Fibroblast of mammary gland (primary cell): ENCODE measurements at regions not wholly inside any gene's neighbourhood (a gene's known extent, or its start where the extent isn't known, plus 50 kb on each side); places are given as distances from the start of the nearest gene placed in this dataset.
"Not testable (repeated sequence)": the region's sequence is repeated elsewhere in the genome, so short reads cannot be mapped to it uniquely, and the experiment has no call there.

Experiments used
- DNase-seq: peaks from one replicate; pipeline ENCODE4 v3.0.0-alpha.2; 2010; ENCODE audit warnings: low read depth
- H3K4me3 ChIP-seq: 2 replicates; pipeline ENCODE4 v1.5.1; 2011; ENCODE audit warnings: low read depth, mild to moderate bottlenecking, low read length, moderate library complexity; ENCODE audit not compliant: control insufficient read depth
- CTCF ChIP-seq: conservative IDR thresholded peaks from 2 replicates; pipeline ENCODE4 v1.5.1; 2011; ENCODE audit warnings: low read depth, low read length, inconsistent platforms; ENCODE audit not compliant: control insufficient read depth, insufficient read depth

DNA sequence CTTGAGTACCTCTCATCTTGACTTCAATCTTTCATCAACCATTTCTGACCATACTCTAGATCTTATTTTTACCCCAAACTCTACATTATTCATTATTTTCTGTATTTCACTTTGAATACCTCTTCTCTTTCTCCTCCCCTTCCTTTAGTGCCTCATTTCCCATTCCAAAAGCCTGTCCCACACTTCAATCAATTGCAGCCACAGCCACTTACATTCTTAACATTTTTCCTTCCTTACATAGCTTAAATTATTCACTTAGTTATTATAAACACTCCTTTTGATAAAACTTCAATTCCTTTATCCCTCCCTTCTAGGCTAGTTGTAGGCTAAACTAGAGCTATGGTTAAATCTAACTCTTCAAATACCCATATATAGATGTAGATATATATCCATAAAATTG lies 344.0 kb downstream of the PRR16 start:
- DNase-seq = no peak
- H3K4me3 ChIP-seq = no peak overlapping the region
- no peak for TF ChIP-seq CTCF

GRCh38 chr5:120808606-120809005 lies 344.5 kb downstream of the PRR16 start:
- H3K4me3 ChIP-seq = no peak overlapping the region
- no peak for DNase-seq
- no peak for TF ChIP-seq CTCF

- H3K4me3 ChIP-seq = no peak overlapping the region
- TF ChIP-seq CTCF = no peak
Observed at GRCh38 chr5:120813551-120813950, 349.5 kb downstream of the PRR16 start.

DNA sequence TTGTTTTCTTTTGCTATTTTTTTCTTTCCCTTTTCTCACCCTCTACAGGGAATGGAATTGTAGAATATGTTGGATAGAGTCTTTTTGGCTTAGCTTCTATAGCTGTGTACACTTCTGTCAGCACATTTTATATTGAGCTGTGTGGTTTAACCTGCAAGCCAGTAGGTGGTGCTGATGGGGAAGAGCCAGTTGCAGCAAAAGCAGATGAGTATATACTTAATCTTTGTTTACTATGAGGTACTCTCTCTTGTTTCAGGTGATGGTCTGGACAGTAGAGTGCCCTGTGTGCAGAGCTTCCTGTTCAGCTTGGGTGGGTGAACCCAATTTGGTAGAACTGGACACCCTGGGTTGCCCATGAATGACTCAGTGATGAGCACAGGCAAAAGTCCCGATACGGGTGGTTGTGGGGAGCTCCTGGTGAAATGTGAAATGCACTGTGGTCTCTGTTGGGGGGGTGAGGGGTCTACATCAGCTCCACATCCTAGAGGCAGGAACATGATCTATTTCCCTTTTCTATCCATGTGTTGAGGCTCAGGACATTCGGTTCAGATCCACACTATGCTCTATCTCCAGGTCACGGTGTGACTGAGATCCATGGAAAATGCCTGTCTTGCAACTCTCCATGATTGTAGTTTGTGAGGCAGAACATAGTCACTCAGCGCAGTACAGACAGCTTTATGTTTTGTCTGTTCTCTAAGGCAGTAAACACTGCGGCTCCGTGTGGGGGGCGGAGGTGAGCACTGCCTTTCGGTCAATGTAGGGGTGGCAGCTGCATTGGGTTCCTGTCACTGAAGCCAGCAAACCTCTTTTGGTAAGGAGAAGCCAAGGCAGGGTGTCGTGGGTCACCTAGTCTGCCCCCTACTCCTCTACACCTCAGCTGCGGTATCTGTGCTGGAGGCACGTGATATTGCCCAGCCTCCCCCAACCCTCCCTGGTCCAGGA lies 353.2 kb downstream of the PRR16 start:
- H3K4me3 ChIP-seq = no peak overlapping the region
- TF ChIP-seq CTCF = peak; percentile 68
- DNase-seq = peak; percentile 44

More at GRCh38 chr5:120813551-120813950, 349.5 kb downstream of the PRR16 start:
- no peak for DNase-seq

- no peak for TF ChIP-seq CTCF
- DNase-seq = no peak
- H3K4me3 ChIP-seq = no peak overlapping the region
Observed at GRCh38 chr5:120818128-120818527, 354.0 kb downstream of the PRR16 start.

DNA sequence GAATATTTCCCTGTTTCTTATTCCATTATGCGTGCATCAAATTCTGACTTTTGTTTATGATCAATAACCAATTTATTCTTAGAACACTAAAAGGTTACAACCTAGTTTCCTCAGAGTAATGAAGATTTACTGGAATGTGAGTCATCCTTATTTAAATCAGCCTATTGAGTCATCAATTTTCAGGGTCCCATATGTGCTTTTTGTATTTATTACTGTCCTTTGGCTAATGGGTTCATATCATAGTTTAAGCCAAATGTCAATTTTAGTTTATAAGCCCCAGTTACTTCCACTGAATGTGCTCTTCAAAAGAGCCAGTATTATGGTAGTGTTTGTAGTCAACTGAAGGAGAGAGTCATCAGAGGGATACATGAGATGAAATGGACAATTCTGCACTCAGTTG lies 359.2 kb downstream of the PRR16 start:
- peak; percentile 58 for DNase-seq
- H3K4me3 ChIP-seq = no peak overlapping the region
- no peak for TF ChIP-seq CTCF

DNA sequence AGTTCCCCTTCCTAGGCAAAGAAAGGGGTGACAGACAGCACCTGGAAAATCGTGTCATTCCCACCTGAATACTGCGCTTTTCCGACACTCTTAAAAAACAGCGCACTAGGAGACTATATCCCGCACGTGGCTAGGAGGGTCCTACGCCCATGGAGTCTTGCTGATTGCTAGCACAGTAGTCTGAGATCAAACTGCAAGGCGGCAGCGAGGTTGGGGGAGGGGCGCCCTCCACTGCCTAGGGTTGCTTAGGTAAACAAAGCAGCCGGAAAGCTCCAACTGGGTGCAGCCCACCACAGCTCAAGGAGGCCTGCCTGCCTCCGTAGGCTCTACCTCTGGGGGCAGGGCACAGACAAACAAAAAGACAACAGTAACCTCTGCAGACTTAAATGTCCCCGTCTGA lies 367.5 kb downstream of the PRR16 start:
- not testable (repeated sequence) for H3K4me3 ChIP-seq, DNase-seq
